ENCODE measurements at regions not wholly inside any gene's neighbourhood (a gene's known extent, or its start where the extent isn't known, plus 50 kb on each side); places are given as distances from the start of the nearest gene placed in this dataset.

GRCh38 chr10:100670368-100670767, 75.0 kb upstream of the PAX2 start:
- TF ChIP-seq NFIC (IDR thresholded peaks at IDR 0.05) = no peak
- no peak for TF ChIP-seq TAF1 (IDR thresholded peaks at IDR 0.05; ENCODE audit: low read depth)
- no peak for TF ChIP-seq FOXM1 (IDR thresholded peaks at IDR 0.05; ENCODE audit: borderline replicate concordance, low read depth)
- TF ChIP-seq TEAD4 (IDR thresholded peaks at IDR 0.05) = no peak
- no peak for TF ChIP-seq USF1 (IDR thresholded peaks at IDR 0.05)

All from Ishikawa (cell line).